ENCODE measurements at regions not wholly inside any gene's neighbourhood (a gene's known extent, or its start where the extent isn't known, plus 50 kb on each side); places are given as distances from the start of the nearest gene placed in this dataset.
"Not testable (repeated sequence)": the region's sequence is repeated elsewhere in the genome, so short reads cannot be mapped to it uniquely, and the experiment has no call there.

GRCh38 chr11:23206741-23207336 lies 346.6 kb upstream of the CCDC179 start:
- no peaks in the 10 kb centered on the region for H3K27me3 ChIP-seq (replicated peaks; ENCODE audit: control insufficient read depth, insufficient read depth, low read length)
- TF ChIP-seq, protein P1, sequence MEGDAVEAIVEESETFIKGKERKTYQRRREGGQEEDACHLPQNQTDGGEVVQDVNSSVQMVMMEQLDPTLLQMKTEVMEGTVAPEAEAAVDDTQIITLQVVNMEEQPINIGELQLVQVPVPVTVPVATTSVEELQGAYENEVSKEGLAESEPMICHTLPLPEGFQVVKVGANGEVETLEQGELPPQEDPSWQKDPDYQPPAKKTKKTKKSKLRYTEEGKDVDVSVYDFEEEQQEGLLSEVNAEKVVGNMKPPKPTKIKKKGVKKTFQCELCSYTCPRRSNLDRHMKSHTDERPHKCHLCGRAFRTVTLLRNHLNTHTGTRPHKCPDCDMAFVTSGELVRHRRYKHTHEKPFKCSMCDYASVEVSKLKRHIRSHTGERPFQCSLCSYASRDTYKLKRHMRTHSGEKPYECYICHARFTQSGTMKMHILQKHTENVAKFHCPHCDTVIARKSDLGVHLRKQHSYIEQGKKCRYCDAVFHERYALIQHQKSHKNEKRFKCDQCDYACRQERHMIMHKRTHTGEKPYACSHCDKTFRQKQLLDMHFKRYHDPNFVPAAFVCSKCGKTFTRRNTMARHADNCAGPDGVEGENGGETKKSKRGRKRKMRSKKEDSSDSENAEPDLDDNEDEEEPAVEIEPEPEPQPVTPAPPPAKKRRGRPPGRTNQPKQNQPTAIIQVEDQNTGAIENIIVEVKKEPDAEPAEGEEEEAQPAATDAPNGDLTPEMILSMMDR (IDR thresholded peaks at IDR 0.05; ENCODE audit: insufficient read depth, low read length, poor library complexity, severe bottlenecking): no peak
- H3K36me3 ChIP-seq (ENCODE audit: control insufficient read depth, insufficient read depth, low read length): no peaks in the 10 kb centered on the region
- no peak overlapping the region for H3K4me3 ChIP-seq (replicated peaks; ENCODE audit: low read depth, low read length)
- DNase-seq (ENCODE audit: extremely low read depth, insufficient read length): no peak

GRCh38 chr11:23211221-23211620 lies 350.9 kb upstream of the CCDC179 start:
- Histone ChIP-seq H3K36me3 (ENCODE audit: control insufficient read depth, insufficient read depth, low read length) (no peaks in the 10 kb centered on the region), H3K4me3 (replicated peaks; ENCODE audit: low read depth, low read length) (no peak overlapping the region), H3K27me3 (replicated peaks; ENCODE audit: control insufficient read depth, insufficient read depth, low read length) (no peaks in the 10 kb centered on the region)
- TF ChIP-seq, protein P1 (IDR thresholded peaks at IDR 0.05; ENCODE audit: insufficient read depth, low read length, poor library complexity, severe bottlenecking): no peak
- DNase-seq (ENCODE audit: extremely low read depth, insufficient read length): no peak

DNA sequence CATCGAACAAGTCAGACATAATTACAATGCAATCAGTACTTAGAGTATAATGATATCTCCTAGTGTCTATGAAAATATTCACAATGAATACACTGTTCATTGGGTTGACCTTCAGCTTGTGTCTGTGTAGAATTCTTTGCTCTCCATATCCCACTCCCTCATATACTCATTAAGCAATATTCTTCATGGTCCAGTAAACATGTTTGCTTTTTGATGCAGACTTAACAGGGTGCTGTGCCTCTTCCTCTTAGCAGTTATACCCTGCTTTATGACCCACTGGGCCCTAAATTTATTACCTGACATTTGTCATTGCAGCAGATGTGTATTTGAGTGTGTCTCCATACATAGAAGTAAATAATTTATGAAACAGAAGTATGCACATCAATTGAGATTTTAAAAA lies 352.5 kb upstream of the CCDC179 start:
- TF ChIP-seq, protein P1 (IDR thresholded peaks at IDR 0.05; ENCODE audit: insufficient read depth, low read length, poor library complexity, severe bottlenecking): no peak
- no peak for DNase-seq (ENCODE audit: extremely low read depth, insufficient read length)
- Histone ChIP-seq H3K27me3 (replicated peaks; ENCODE audit: control insufficient read depth, insufficient read depth, low read length) (no peaks in the 10 kb centered on the region), H3K4me3 (replicated peaks; ENCODE audit: low read depth, low read length) (no peak overlapping the region), H3K36me3 (ENCODE audit: control insufficient read depth, insufficient read depth, low read length) (no peaks in the 10 kb centered on the region)

DNA sequence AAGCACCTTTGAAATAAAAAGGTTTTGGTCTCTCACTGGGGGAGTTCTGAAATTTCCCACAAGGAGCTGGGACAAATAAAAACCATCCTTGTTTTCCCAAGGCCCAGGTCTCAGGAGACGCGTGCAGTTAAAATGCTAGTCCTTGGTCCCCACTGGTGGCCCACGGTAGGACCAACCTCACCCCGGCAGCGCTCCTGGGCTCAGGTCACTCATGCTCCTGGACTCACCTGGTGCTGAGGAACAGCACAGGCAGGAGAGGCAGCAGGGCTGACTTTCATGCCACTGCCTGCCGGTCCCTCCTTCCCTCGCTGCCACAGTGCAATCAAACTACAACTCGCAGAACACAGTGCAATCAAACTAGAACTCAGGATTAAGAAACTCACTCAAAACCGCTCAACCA lies 356.8 kb upstream of the CCDC179 start:
- TF ChIP-seq, protein P1 (IDR thresholded peaks at IDR 0.05; ENCODE audit: insufficient read depth, low read length, poor library complexity, severe bottlenecking): no peak
- Histone ChIP-seq H3K27me3 (replicated peaks; ENCODE audit: control insufficient read depth, insufficient read depth, low read length) (no peaks in the 10 kb centered on the region), H3K36me3 (ENCODE audit: control insufficient read depth, insufficient read depth, low read length) (no peaks in the 10 kb centered on the region), H3K4me3 (replicated peaks; ENCODE audit: low read depth, low read length) (no peak overlapping the region)
- no peak for DNase-seq (ENCODE audit: extremely low read depth, insufficient read length)

DNA sequence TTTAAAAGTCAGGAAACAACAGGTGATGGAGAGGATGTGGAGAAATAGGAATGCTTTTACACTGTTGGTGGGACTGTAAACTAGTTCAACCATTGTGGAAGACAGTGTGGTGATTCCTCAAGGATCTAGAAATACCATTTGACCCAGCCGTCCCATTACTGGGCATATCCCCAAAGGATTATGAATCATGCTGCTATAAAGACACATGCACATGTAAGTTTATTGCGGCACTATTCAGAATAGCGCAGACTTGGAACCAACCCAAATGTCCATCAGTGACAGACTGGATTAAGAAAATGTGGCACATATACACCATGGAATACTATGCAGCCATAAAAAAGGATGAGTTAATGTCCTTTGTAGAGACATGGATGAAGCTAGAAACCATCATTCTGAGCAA lies 359.8 kb upstream of the CCDC179 start:
- H3K4me3 ChIP-seq (replicated peaks; ENCODE audit: low read depth, low read length); H3K27me3 ChIP-seq (replicated peaks; ENCODE audit: control insufficient read depth, insufficient read depth, low read length); H3K36me3 ChIP-seq (ENCODE audit: control insufficient read depth, insufficient read depth, low read length); DNase-seq (ENCODE audit: extremely low read depth, insufficient read length): not testable (repeated sequence)

- H3K36me3 ChIP-seq (ENCODE audit: control insufficient read depth, insufficient read depth, low read length): no peaks in the 10 kb centered on the region
- TF ChIP-seq, protein P1 (IDR thresholded peaks at IDR 0.05; ENCODE audit: insufficient read depth, low read length, poor library complexity, severe bottlenecking): no peak
- no peak overlapping the region for H3K4me3 ChIP-seq (replicated peaks; ENCODE audit: low read depth, low read length)
- no peak for DNase-seq (ENCODE audit: extremely low read depth, insufficient read length)
- no peaks in the 10 kb centered on the region for H3K27me3 ChIP-seq (replicated peaks; ENCODE audit: control insufficient read depth, insufficient read depth, low read length)
These were observed 361.1 kb upstream of the CCDC179 start for GRCh38 chr11:23221366-23221765.

All from GM06990 (cell line).